HepG2 (cell line): ENCODE measurements at regions not wholly inside any gene's neighbourhood (a gene's known extent, or its start where the extent isn't known, plus 50 kb on each side); places are given as distances from the start of the nearest gene placed in this dataset.

Experiments
- ATAC-seq: fragments of 200-7000 bp; cut with Tn5 transposase; 3 replicates; pipeline ENCODE4 v1.9.1; 2020; ENCODE audit warnings: mild to moderate bottlenecking, moderate library complexity
- BruUV-seq: library from RNA; stranded (reverse); fragments of 400-500 nt; replicated peaks from 2 replicates; lab custom pipeline; 2021; lab: Mats Ljungman, UMichigan
- CTCF ChIA-PET: fragments of 300-600 bp; formaldehyde crosslinking; extraction: SDS; loops from one replicate; lab custom pipeline; 2021; ENCODE audit warnings: low total read pairs, inconsistent platforms, low intra/inter-chr PET ratio; lab: Yijun Ruan, JAX
- POLR2A ChIA-PET: fragments of 350-600 bp; sonication (Branson Sonifier 250); formaldehyde crosslinking; loops from one replicate; lab custom pipeline; 2020; ENCODE audit warnings: antibody characterized with exemption, inconsistent platforms; lab: Yijun Ruan, JAX
- DNase-seq: peaks from one replicate; pipeline ENCODE4 v3.0.0-alpha.2; 2015; ENCODE audit warnings: low spot score
- FAIRE-seq: peaks from 3 replicates; lab custom pipeline; 2011; peaks lifted over from hg19 to GRCh38; lab: Jason Lieb, UNC
- H2AFZ ChIP-seq: one replicate; pipeline ENCODE4 v1.6.1; 2011; ENCODE audit warnings: low read length, inconsistent platforms
- H3K27ac ChIP-seq: fragments of 300-600 bp; 3 replicates; pipeline ENCODE4 v1.8.0; 2011; ENCODE audit warnings: mixed run types, mild to moderate bottlenecking, mixed read lengths, low read length, inconsistent platforms; ENCODE audit not compliant: insufficient read depth; ENCODE audit errors: extremely low read length
- H3K27me3 ChIP-seq, 2 experiments: fragments of 200-600 bp in 1 of 2; 2 replicates in 1 of 2; 3 replicates in 1 of 2; pipeline versions ENCODE4 v1.6.0 to v1.8.0; 2011; ENCODE audit warnings: low read length in 2 of 2, mild to moderate bottlenecking in 2 of 2, moderate library complexity in 2 of 2, inconsistent platforms in 1 of 2; ENCODE audit not compliant: insufficient read depth in 2 of 2, control insufficient read depth in 1 of 2
- H3K36me3 ChIP-seq, 2 experiments: fragments of 200-600 bp in 1 of 2; replicated peaks in 1 of 2; 2 replicates in 1 of 2; 3 replicates in 1 of 2; pipeline versions ENCODE4 v1.5.1 to v1.8.0; 2011; ENCODE audit warnings: low read length in 2 of 2, inconsistent platforms in 1 of 2; ENCODE audit not compliant: insufficient read depth in 2 of 2, control insufficient read depth in 1 of 2
- H3K4me1 ChIP-seq: 2 replicates; pipeline ENCODE4 v1.5.1; 2012; ENCODE audit warnings: low read length, inconsistent platforms; ENCODE audit not compliant: insufficient read depth
- H3K4me2 ChIP-seq: 2 replicates; pipeline ENCODE4 v1.6.0; 2011; ENCODE audit warnings: low read depth, low read length, inconsistent platforms
- H3K4me3 ChIP-seq, 3 experiments: fragments of 200-600 bp in 1 of 3; sonication (generic), shearing (Covaris generic) in 1 of 3; replicated peaks in 1 of 3; 2 replicates each; pipeline ENCODE4 v1.5.1; 2011 to 2016; ENCODE audit warnings: low read length in 3 of 3, inconsistent platforms in 2 of 3, low read depth in 2 of 3, mild to moderate bottlenecking in 2 of 3, control low read depth in 1 of 3, mixed read lengths in 1 of 3; ENCODE audit not compliant: insufficient read depth in 1 of 3
- H3K79me2 ChIP-seq: one replicate; pipeline ENCODE4 v1.6.1; 2011; ENCODE audit warnings: low read length, inconsistent platforms; ENCODE audit not compliant: insufficient read depth
- H3K9ac ChIP-seq: 2 replicates; pipeline ENCODE4 v1.6.0; 2011; ENCODE audit warnings: mild to moderate bottlenecking, low read depth, low read length, inconsistent platforms; ENCODE audit not compliant: insufficient read depth
- H3K9me3 ChIP-seq: 2 replicates; pipeline ENCODE4 v1.5.1; 2012; ENCODE audit warnings: mild to moderate bottlenecking, low read length
- H4K20me1 ChIP-seq: 2 replicates; pipeline ENCODE4 v1.6.0; 2011; ENCODE audit warnings: inconsistent platforms, mild to moderate bottlenecking, low read length, moderate library complexity; ENCODE audit not compliant: insufficient read depth
- MTF1 ChIP-seq: sonication (generic); formaldehyde crosslinking; IDR thresholded peaks from 2 replicates; pipeline ENCODE4 v1.5.0; 2020; ENCODE audit warnings: missing genetic modification reagents
- SAFB2 ChIP-seq: sonication (generic); formaldehyde crosslinking; IDR thresholded peaks from 2 replicates; pipeline ENCODE4 v1.5.1; 2020; ENCODE audit warnings: missing genetic modification reagents, low read depth, mild to moderate bottlenecking, borderline replicate concordance
- TCF12 ChIP-seq, 2 experiments: fragments of 450-650 bp in 1 of 2; sonication (generic) in 1 of 2; formaldehyde crosslinking in 1 of 2; IDR thresholded peaks; 2 replicates each; pipeline versions ENCODE4 v1.6.1 to v1.8.0; 2017 to 2022; ENCODE audit warnings: antibody characterized with exemption in 1 of 2, mild to moderate bottlenecking in 1 of 2, missing genetic modification reagents in 1 of 2, moderate library complexity in 1 of 2
- ZFP90 ChIP-seq: sonication (generic); formaldehyde crosslinking; IDR thresholded peaks from 2 replicates; pipeline ENCODE4 v1.8.0; 2022; ENCODE audit warnings: missing genetic modification reagents, mild to moderate bottlenecking, inconsistent platforms, borderline replicate concordance
- ZNF256 ChIP-seq: sonication (generic); formaldehyde crosslinking; conservative IDR thresholded peaks from 2 replicates; pipeline ENCODE4 v1.4.0; 2020; ENCODE audit warnings: missing genetic modification reagents
- ZNF296 ChIP-seq: sonication (generic); formaldehyde crosslinking; conservative IDR thresholded peaks from 2 replicates; pipeline ENCODE4 v1.5.0; 2020; ENCODE audit warnings: mild to moderate bottlenecking, missing genetic modification reagents
- ZNF703 ChIP-seq: sonication (generic); formaldehyde crosslinking; IDR thresholded peaks from 2 replicates; pipeline ENCODE4 v1.5.1; 2020; ENCODE audit warnings: missing genetic modification reagents, mild to moderate bottlenecking, moderate library complexity, borderline replicate concordance
- WGBS: methylation state at CpG from one replicate; pipeline ENCODE4 v1.1.6; 2017; ENCODE audit warnings: low lambda C conversion rate; 5-methylcytosine and 5-hydroxymethylcytosine counted together
- in situ Hi-C: cut with HindIII; loops from 2 replicates; pipeline ENCODE4 v1.10.0; 2017; ENCODE audit warnings: low pct_unique_long_range_greater_than_20kb; ENCODE audit not compliant: extremely low pct_ligation_motif_present
- intact Hi-C: fragments of 100-400 bp; cut with micrococcal nuclease; formaldehyde crosslinking; loops from one replicate; pipeline ENCODE4 v1.10.0; 2022; ENCODE audit not compliant: unreplicated experiment
- TF ChIP-seq, protein P1 (sequence below): sonication (generic); formaldehyde crosslinking; IDR thresholded peaks from 2 replicates; pipeline ENCODE4 v1.4.0; 2020; ENCODE audit warnings: mild to moderate bottlenecking, missing genetic modification reagents
- TF ChIP-seq, protein P2 (sequence below): sonication (generic); formaldehyde crosslinking; conservative IDR thresholded peaks from 2 replicates; pipeline ENCODE4 v1.8.0; 2022; ENCODE audit warnings: mild to moderate bottlenecking, moderate library complexity, missing genetic modification reagents

DNA sequence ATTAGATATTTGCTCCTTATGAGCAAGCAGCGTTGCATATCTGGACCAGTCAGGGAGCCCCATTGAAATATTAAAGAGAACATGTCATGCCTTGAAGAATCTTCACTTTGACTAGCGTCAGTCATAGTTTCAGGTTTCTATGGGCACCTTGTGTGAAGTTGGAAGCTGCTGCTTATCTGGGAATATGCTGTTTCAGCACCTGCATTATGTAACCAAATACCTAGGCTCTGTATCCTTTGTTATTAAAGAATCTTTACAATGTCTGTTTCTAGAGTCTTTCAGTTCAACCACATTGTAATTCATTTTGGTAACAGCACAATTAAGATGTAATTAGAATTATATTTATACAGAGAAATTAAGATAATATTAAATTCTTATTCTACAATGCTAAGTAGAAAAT, 818.8 kb upstream of the TYRP1 start:
- H3K36me3 ChIP-seq, result no peaks in the 10 kb centered on the region
- H4K20me1 ChIP-seq, result no peaks in the 10 kb centered on the region
- peaks cover 41% of the 10 kb centered on the region for H3K9me3 ChIP-seq
- no peaks in the 10 kb centered on the region for H3K79me2 ChIP-seq
- ChIA-PET CTCF (no interaction called here), POLR2A (no interaction called here)
- H3K4me2 ChIP-seq, result no peak overlapping the region
- DNase-seq (no peak), ATAC-seq (no peak), FAIRE-seq (no peak)
- no peak overlapping the region for H3K4me3 ChIP-seq
- in situ Hi-C loops (no loop called here), intact Hi-C loops (no loop called here)
- H3K27me3 ChIP-seq, result no peaks in the 10 kb centered on the region
- WGBS, result 11% methylated on average over 2 of the region's 2 CpGs
- TF ChIP-seq ZNF256 (CRISPR knock-in tag) (no peak), MTF1 (no peak), ZNF296 (CRISPR knock-in tag) (no peak), ZNF703 (no peak), ZFP90 (CRISPR knock-in tag) (no peak), SAFB2 (CRISPR knock-in tag) (no peak), TCF12 (IDR thresholded peaks at IDR 0.05) (no peak), TCF12 (CRISPR knock-in tag; IDR thresholded peaks at IDR 0.05) (no peak)
- TF ChIP-seq, protein P1, sequence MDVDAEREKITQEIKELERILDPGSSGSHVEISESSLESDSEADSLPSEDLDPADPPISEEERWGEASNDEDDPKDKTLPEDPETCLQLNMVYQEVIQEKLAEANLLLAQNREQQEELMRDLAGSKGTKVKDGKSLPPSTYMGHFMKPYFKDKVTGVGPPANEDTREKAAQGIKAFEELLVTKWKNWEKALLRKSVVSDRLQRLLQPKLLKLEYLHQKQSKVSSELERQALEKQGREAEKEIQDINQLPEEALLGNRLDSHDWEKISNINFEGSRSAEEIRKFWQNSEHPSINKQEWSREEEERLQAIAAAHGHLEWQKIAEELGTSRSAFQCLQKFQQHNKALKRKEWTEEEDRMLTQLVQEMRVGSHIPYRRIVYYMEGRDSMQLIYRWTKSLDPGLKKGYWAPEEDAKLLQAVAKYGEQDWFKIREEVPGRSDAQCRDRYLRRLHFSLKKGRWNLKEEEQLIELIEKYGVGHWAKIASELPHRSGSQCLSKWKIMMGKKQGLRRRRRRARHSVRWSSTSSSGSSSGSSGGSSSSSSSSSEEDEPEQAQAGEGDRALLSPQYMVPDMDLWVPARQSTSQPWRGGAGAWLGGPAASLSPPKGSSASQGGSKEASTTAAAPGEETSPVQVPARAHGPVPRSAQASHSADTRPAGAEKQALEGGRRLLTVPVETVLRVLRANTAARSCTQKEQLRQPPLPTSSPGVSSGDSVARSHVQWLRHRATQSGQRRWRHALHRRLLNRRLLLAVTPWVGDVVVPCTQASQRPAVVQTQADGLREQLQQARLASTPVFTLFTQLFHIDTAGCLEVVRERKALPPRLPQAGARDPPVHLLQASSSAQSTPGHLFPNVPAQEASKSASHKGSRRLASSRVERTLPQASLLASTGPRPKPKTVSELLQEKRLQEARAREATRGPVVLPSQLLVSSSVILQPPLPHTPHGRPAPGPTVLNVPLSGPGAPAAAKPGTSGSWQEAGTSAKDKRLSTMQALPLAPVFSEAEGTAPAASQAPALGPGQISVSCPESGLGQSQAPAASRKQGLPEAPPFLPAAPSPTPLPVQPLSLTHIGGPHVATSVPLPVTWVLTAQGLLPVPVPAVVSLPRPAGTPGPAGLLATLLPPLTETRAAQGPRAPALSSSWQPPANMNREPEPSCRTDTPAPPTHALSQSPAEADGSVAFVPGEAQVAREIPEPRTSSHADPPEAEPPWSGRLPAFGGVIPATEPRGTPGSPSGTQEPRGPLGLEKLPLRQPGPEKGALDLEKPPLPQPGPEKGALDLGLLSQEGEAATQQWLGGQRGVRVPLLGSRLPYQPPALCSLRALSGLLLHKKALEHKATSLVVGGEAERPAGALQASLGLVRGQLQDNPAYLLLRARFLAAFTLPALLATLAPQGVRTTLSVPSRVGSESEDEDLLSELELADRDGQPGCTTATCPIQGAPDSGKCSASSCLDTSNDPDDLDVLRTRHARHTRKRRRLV (CRISPR knock-in tag), result no peak
- TF ChIP-seq, protein P2, sequence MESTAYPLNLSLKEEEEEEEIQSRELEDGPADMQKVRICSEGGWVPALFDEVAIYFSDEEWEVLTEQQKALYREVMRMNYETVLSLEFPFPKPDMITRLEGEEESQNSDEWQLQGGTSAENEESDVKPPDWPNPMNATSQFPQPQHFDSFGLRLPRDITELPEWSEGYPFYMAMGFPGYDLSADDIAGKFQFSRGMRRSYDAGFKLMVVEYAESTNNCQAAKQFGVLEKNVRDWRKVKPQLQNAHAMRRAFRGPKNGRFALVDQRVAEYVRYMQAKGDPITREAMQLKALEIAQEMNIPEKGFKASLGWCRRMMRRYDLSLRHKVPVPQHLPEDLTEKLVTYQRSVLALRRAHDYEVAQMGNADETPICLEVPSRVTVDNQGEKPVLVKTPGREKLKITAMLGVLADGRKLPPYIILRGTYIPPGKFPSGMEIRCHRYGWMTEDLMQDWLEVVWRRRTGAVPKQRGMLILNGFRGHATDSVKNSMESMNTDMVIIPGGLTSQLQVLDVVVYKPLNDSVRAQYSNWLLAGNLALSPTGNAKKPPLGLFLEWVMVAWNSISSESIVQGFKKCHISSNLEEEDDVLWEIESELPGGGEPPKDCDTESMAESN, result no peak
- no peaks in the 10 kb centered on the region for H3K4me1 ChIP-seq
- H3K9ac ChIP-seq, result no peak overlapping the region
- BruUV-seq, result no TSS peak
- no peak overlapping the region for H2AFZ ChIP-seq
- H3K27ac ChIP-seq, result no peak overlapping the region
